GM18907 (cell line): ENCODE measurements at regions not wholly inside any gene's neighbourhood (a gene's known extent, or its start where the extent isn't known, plus 50 kb on each side); places are given as distances from the start of the nearest gene placed in this dataset.

Source experiments
- ATAC-seq: cut with Tn5 transposase; IDR thresholded peaks from one replicate; pipeline ENCODE4 v1.9.1; 2021; ENCODE audit warnings: mild to moderate bottlenecking, moderate library complexity; ENCODE audit not compliant: unreplicated experiment

- no peak for ATAC-seq
Observed at GRCh38 chr1:55751776-55752175, 536.6 kb upstream of the USP24 start.

DNA sequence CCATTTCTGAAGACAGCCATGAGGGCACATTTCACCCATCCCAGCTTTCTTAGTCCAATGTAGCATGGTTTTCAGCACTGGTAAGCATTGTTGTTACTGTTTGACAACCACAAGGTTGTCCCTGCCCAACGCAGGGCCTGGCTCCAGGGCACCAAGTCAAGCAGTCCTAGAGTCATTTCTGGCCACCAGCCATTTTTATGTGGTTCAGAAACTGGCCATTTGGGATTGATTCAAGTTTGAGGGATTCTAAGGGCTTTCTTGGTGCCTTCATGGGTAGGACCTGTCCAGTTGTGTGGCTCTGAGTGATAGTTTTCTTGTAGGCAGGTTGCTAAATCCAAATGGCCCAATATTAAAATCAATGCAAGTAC is 535.4 kb upstream of the USP24 start:
- no peak for ATAC-seq

DNA sequence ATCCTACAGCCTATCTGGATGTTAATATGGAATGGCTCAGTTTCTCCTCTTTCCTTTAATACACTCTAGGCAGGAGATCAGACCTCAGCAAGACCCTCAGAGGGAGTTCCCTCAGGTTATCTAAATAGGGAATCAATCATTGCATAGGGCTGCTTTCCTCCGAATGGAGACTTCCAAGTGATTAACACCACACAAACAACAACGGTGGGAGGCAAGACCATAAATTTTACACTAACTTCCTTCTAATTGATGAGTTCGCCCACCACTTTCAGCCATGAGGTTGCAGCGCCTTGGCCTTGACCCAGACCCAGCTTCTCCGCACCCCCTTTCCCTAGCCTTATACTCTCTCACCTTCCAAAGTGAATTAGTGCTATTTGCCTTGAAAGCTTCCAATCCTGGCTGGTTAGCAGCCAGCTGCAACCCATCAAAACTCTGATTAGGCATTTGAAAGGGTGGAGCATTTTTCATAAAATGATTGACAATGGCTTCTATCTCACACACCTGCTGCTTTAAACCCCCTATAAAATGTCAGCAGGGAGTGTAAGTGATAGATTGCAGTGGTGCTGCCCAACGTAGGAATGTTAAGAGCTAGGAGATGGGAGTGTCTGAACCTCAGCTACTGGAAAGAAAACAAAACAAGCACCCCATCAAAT is 534.9 kb upstream of the USP24 start:
- no peak for ATAC-seq

DNA sequence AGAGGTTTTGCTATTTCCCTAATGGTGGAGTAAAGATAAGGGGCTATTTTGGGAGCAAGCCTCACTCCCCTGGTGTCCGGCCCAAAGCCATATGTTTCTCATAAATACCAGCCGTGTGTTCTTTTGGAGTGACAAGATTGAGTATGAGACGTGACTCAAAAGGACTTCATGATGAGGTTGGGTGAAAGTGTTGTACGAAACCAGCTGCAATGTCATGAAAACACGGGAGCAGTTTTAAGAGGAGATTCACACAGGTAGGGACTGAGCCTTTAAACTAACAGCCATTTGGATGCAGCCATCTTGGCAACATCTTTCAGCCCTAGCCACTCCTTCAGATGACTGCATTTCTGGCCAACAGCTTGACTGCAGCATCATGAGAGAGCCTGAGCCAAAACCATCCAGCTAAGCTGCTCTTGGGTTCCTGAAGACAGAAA is 532.3 kb upstream of the USP24 start:
- ATAC-seq, result no peak

DNA sequence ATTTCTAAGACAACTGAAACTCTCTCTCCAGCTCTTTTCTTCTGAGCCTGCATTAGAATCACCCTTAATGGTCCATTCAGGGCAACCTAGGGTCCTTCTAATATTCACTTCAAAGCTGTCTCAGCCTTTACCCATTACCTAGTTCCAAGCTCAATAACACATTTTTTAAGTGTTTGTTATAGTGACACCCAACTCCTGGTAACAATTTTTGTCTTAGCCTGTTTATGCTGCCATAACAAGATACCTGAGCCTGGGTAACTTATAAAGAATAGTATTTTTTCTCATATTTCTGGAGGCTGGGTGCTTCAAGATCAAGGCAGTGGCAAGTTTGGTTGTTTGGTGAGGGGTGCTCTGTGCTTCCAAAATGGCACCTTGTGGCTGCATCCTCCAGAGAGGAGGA is 531.5 kb upstream of the USP24 start:
- ATAC-seq, result no peak

DNA sequence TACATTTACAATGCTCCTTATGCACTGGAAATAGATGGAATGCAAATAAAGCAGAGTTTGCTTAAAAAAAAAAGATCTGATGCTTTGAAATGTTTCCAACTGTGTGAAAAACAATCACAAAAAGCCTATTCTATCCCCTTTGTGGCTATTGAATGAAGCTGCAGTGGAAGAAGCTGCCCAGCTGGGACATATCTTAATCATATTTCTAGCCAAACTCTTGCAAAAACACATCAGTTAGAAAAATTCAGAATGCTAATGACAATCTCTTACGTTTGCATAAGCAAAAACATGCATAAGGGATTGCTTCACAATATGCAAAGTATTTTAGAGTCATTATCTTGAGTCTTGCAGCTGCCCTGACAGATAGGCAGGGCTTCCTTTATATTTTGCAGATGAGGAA is 526.4 kb upstream of the USP24 start:
- no peak for ATAC-seq

- no peak for ATAC-seq
Observed at GRCh38 chr1:55735106-55735505, 519.9 kb upstream of the USP24 start.

- ATAC-seq, result no peak
Observed at GRCh38 chr1:55726994-55727393, 511.8 kb upstream of the USP24 start.

- no peak for ATAC-seq
Observed at GRCh38 chr1:55725378-55725777, 510.2 kb upstream of the USP24 start.

DNA sequence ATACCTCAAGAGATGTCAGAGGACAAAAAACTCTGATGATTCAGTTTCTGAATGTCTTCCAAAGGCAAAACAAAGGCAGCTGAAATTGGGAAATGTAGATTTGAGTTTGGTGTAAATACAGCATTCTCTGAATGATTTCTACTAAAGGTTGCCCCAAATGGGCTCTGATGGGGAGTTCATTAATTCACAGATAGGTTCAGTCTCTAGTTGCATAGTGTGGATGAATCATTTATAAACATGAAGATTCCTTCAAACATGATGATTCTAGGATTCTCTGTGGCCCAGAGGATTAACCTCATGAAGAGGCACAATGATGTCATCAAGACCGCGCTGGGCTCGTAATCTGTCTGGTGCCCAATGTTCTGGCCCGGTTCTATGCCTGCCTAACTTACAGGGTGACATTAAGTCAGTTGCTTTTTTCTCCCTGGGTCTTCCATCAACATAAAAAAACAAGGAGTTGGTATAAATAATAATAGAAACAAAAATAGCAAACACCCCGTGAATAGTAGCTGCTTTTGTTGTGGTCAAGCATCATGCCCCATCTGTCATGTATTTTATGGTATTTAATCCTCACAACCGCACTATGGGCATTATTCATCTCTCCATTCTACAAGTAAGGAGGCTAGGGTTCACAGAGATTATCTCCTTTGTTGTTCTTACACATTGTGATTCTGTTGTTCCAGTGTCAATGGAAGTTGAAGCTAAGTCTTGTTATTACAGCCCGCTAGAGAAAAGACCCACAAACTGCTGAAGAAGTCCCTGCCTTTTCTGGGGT is 509.6 kb upstream of the USP24 start:
- ATAC-seq, result no peak

GRCh38 chr1:55723001-55723400 is 507.8 kb upstream of the USP24 start:
- no peak for ATAC-seq

GRCh38 chr1:55720261-55720660 is 505.1 kb upstream of the USP24 start:
- ATAC-seq, result no peak

GRCh38 chr1:55718758-55719671 is 503.9 kb upstream of the USP24 start:
- ATAC-seq, result no peak

DNA sequence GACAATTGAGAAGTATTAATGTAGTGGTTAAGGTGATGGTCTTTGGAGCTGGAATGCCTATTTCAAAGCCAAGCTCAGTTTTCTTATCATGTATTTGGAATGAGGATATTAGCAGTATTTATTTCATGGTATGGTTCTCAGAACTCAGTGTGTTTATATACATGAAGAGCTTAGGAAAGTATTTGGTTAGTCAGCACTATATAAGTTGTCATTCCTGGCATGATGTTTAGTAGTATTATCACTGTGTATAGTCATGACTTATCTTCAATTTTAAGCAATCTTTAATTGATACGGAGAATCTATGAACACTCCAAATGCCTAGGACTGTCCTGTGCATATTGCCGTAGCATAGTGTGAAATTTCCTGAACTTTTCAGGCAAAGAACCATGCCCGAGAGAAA is 501.9 kb upstream of the USP24 start:
- no peak for ATAC-seq

GRCh38 chr1:55716610-55717009 is 501.4 kb upstream of the USP24 start:
- ATAC-seq, result no peak

DNA sequence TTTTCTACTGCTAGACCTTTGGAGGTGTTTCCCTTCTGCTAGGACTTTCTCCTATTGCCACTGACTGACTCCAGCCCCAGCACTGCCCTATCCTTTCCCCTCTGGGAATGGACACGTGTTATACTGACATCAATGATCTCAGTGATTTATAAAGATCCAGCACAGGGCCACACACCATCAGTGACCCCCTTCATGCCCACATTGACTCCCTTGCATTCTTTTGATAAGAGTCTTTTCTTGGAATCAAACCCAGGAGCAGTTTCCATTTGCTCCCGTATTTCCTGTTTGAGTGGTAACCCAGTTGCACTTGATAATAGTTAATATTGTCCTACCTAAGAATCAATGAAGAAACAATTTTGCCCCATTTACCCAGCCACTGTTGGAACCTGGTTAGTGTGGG is 501.0 kb upstream of the USP24 start:
- no peak for ATAC-seq

DNA sequence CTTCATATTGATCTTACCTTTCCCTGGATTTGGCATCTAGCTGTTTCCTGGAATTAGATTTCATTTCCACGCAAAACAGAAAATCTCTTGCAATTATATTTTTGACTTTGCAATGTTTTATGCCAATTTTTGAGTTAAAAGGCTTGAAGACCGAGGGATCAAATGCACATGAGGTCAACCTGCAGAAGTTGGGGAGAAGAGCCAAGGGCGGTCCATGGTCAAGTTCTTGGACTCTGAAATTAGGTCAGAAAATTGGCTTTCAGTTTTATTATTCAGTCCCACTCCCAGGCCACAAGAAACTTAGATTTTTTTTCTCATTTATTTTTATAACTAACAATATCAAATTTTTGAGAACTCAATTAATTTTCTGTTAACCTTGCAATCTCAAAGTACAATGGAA is 499.1 kb upstream of the USP24 start:
- no peak for ATAC-seq

- ATAC-seq, result no peak
Observed at GRCh38 chr1:55713516-55713915, 498.4 kb upstream of the USP24 start.

GRCh38 chr1:55712148-55712547 is 497.0 kb upstream of the USP24 start:
- ATAC-seq, result no peak

- ATAC-seq, result no peak
Observed at GRCh38 chr1:55708781-55709180, 493.6 kb upstream of the USP24 start.

GRCh38 chr1:55707846-55708245 is 492.7 kb upstream of the USP24 start:
- ATAC-seq, result no peak

- ATAC-seq, result no peak
Observed at GRCh38 chr1:55707196-55707595, 492.0 kb upstream of the USP24 start.
